Renal cortical epithelial cell (primary cell): ENCODE measurements at regions not wholly inside any gene's neighbourhood (a gene's known extent, or its start where the extent isn't known, plus 50 kb on each side); places are given as distances from the start of the nearest gene placed in this dataset.

ENCODE experiments used
- DNase-seq: peaks from one replicate; pipeline ENCODE4 v3.0.0-alpha.2; 2011; ENCODE audit warnings: low read depth

GRCh38 chr4:133476063-133476462 is 327.0 kb downstream of the PCDH10 start:
- no peak for DNase-seq

DNA sequence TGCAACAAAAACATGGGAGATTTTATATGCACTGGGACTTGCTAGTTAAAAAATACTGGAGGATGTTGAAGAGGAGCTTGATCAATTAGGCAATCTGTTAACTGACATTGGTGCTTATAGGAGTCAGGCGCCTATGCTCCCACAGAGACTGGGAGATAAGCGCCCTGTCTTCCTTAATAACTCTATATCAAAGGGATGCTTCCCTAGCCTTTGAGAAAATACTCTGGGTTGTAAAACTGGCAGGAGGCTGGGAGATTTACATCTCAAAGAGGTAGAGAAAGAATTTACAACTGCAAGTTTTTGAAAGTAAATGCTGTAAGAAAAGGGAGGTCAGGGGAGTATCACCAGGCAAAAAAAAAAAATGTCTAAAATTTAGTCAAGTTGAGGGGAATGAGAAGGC is 325.4 kb downstream of the PCDH10 start:
- DNase-seq: no peak

GRCh38 chr4:133472244-133472643 is 323.1 kb downstream of the PCDH10 start:
- DNase-seq: no peak

DNA sequence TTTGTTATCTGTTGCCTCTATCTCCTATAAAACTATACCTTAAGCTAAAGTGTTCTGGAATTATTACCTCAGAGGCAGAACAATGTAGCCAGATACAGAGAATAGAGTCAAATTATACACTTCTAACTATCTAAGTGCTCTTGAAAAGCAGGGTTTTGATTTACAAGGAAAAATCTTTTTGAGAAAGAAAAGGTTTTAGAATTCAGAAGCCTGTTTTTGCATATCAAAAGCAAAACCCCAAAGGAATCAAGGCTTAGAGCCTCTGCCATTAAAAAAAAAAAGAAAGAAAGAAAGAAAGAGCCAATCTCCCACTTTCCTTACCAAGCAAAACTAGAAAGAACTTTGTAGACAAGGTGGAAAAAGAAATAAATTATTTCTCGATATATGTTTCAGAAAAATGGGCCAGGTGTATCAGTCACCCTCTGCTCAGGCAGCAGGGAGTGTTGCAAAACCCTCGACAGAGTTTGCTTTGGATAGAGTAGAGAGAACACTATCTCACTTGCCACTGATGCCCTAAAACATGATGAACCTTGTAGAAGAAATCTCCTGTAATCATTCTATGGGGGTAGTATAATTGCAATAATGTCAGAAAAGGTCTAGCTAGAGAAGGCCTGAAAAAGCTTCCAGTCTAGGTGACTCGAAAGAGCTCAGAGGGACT is 318.3 kb downstream of the PCDH10 start:
- DNase-seq: no peak

DNA sequence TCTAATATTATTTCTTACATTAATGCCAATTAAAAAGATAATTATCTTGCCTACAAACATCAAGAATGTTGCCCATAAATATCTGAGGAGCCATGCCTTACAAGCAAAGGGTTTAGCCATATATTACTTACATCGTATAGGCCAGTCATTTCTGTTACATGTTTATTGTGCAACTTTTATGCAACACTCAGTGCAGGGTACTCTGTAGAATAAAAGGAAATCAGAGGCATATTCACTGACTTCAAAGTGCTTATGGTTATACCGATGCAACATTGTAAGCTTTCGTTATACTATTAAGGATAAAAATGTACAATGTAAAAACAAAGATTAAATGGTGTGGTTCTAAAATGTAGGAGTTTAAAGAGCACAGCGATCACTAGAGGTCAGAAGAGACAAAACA is 315.9 kb downstream of the PCDH10 start:
- DNase-seq: no peak

GRCh38 chr4:133464311-133464710 is 315.2 kb downstream of the PCDH10 start:
- DNase-seq: peak; percentile 6

GRCh38 chr4:133452678-133453077 is 303.6 kb downstream of the PCDH10 start:
- no peak for DNase-seq

- no peak for DNase-seq
These were observed 301.7 kb downstream of the PCDH10 start for GRCh38 chr4:133450813-133451212.

DNA sequence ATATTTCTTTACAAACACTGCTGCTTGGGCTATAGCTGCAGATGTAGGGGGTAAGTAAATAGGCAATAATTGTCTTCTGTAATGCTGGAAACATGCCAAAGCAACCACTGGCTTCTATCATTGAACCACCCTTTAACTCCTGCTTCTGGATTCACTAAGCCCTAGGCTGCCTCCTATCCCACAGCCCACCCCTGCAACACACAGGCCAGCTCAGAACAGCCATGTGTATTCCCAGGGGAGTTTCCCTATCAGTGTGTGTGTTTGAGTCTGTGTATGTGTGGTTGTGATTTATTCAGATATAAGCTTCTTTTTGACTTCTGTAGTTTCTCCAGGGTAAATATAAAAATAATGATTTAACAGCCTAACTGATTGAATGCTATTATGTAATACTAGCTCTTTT is 291.3 kb downstream of the PCDH10 start:
- DNase-seq: no peak

- no peak for DNase-seq
These were observed 290.7 kb downstream of the PCDH10 start for GRCh38 chr4:133439830-133440229.

DNA sequence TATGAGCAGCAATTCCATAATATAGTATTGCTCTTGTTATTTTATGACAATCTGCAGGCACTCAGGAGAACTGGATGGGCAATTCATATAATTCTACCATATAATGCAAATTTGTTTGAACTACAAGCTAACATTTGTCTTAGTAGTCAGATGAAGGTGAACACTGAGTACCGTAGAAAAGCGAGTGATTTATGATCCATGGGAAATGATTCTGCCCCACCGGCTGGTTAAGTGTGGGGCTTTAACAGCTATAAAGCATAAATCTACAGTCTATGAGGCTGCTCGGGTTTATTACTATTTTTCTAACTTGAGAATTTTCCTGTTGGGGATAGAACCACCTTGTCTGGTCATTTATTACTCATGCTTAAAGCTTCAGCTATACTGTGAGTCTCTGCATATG is 275.5 kb downstream of the PCDH10 start:
- DNase-seq: no peak

- DNase-seq: no peak
These were observed 254.8 kb downstream of the PCDH10 start for GRCh38 chr4:133403913-133404312.

GRCh38 chr4:133402616-133403015 is 253.5 kb downstream of the PCDH10 start:
- peak; percentile 9 for DNase-seq

DNA sequence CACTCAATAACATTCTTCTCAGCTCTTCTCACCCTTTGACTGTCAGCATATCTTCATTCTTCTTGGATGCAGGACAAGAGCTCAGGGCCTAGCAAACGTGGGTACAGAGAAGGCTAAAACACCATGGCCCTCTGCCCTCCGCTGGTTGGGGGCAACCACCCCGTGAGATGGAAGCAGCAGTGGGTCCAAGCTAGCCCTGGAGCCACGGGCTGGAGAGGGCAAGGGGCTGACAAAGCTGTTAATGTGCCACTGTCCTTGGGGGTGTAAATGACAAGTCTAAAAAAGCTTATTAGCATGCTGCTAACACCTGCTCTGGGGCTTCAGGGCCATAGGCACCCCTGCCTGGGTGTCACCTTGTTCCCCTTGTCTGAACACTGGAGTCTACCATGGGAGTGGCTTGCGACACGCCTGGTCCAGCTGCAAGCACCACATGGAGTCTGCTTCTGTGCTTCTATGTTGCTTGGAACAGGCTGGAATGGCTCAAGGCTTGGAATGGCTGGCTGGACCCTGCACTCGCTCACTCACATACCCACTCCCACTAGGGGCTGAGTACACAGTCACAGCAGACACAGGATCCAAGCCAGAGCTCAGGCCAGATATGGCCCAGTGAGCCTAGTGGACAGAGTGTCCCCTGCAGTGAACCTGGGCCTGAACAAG is 246.0 kb downstream of the PCDH10 start:
- DNase-seq: no peak

DNA sequence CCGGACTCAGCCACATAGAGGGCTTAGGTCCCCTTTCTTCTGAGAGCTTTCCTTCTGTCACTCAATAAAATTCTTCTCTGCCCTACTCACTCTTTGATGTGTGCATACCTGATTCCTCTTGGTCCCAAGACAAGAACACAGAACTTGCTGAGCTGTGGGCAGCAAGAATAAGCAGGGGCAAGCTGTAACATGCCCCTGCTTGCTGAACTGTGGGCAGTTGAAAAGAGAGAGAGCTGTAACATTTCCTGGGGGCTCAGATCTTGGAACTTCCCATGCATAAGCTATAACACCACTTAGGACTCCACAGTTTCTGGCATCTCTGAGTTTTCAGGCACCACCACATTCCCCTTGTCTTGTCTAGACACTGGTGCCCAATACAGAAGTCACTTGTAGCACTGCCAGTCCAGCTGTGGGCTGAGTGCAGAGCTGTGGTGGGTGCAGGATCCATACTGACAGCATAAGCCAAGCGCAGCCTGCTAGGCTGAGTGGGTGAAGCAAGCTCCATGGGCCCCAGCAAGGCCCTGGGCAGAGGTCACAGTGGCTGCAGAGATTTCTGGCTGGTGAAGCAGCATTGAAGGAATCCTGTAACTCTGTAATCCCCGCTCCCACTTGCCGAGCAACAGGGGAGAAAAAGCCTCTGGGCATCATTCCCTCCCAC is 241.2 kb downstream of the PCDH10 start:
- no peak for DNase-seq

DNA sequence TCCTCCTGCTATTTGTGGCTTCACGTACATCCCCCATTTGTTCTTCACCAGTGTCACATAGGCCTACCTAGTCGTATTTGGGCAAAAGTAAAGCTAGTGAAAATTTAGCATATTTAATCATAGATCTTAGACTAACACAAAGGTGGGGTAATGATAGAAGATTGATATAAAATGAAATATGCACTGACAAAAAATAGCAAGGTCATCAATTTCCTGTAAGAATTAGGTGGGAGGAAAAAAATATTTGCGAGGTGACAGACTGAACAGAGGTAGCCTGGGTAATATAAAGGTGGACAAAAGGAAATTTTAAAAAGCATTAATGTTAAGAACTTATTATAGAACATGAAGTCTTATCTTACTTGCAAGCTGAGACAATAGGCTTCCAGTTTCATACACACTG is 239.9 kb downstream of the PCDH10 start:
- no peak for DNase-seq

- no peak for DNase-seq
These were observed 236.3 kb downstream of the PCDH10 start for GRCh38 chr4:133385161-133385954.

GRCh38 chr4:133379681-133380438 is 230.8 kb downstream of the PCDH10 start:
- no peak for DNase-seq

GRCh38 chr4:133377286-133377685 is 228.2 kb downstream of the PCDH10 start:
- DNase-seq: no peak

GRCh38 chr4:133372699-133373098 is 223.6 kb downstream of the PCDH10 start:
- DNase-seq: no peak

DNA sequence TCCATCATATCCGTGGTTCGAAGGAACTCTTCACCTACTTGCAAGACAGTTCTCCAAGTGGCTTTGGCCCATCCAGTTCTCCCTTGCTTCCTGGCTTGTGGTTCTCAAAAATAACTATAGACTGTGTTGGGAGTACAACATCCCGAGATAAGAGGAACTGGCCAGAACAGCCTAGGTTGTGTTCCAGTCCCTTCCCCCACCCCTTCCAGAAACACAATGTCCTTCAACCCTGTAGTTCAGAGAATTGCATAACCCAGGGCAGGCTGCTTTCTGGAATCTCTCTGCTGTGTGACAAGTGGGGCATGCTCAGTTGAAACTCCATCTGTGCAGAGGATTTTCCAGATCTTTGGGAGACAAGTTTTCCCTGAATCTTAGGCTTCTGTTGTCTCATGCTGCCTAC is 206.5 kb downstream of the PCDH10 start:
- DNase-seq: no peak

GRCh38 chr4:133347409-133347808 is 198.3 kb downstream of the PCDH10 start:
- no peak for DNase-seq
